ENCODE measurements at regions not wholly inside any gene's neighbourhood (a gene's known extent, or its start where the extent isn't known, plus 50 kb on each side); places are given as distances from the start of the nearest gene placed in this dataset.

GRCh38 chr5:112475747-112476365 lies 56.8 kb upstream of the EPB41L4A start:
- TF ChIP-seq CTCF (IDR thresholded peaks at IDR 0.05) (no peak), POLR2AphosphoS5 (IDR thresholded peaks at IDR 0.05) (no peak), EP300 (IDR thresholded peaks at IDR 0.05) (no peak)
